GM12878 (cell line): ENCODE measurements at regions not wholly inside any gene's neighbourhood (a gene's known extent, or its start where the extent isn't known, plus 50 kb on each side); places are given as distances from the start of the nearest gene placed in this dataset.

Source experiments
- ATAC-seq: fragments of 200-7000 bp; cut with Tn5 transposase; 3 replicates; pipeline ENCODE4 v1.9.1; 2020; ENCODE audit warnings: mild to moderate bottlenecking, moderate library complexity
- BruUV-seq: library from RNA; stranded (reverse); fragments of 400-500 nt; replicated peaks from 2 replicates; lab custom pipeline; 2021; lab: Mats Ljungman, UMichigan
- CTCF ChIA-PET: fragments of 300-600 bp; sonication (Branson Sonifier 250); formaldehyde crosslinking; extraction: SDS; loops from one replicate; lab custom pipeline; 2021; ENCODE audit warnings: inconsistent platforms; lab: Yijun Ruan, JAX
- POLR2A ChIA-PET: fragments of 350-600 bp; formaldehyde crosslinking; extraction: SDS; loops from one replicate; lab custom pipeline; 2021; ENCODE audit warnings: inconsistent platforms; lab: Charles Lee
- RAD21 ChIA-PET: fragments of 300-600 bp; sonication (Branson Sonifier 250); formaldehyde crosslinking; loops from one replicate; lab custom pipeline; 2023; ENCODE audit warnings: antibody characterized with exemption; ENCODE audit not compliant: unreplicated experiment; lab: Charles Lee
- SMC1A ChIA-PET: fragments of 300-600 bp; sonication (Branson Sonifier 250); formaldehyde crosslinking; loops from one replicate; lab custom pipeline; 2023; ENCODE audit not compliant: unreplicated experiment, uncharacterized antibody; lab: Charles Lee
- DNase-seq: peaks from one replicate; pipeline ENCODE4 v3.0.0-alpha.2; 2011; ENCODE audit warnings: low read depth, low spot score
- FAIRE-seq: peaks from 3 replicates; lab custom pipeline; 2011; peaks lifted over from hg19 to GRCh38; lab: Jason Lieb, UNC
- H2AFZ ChIP-seq: 2 replicates; pipeline ENCODE4 v1.6.0; 2011; ENCODE audit warnings: low read depth, low read length, control low read depth; ENCODE audit not compliant: control insufficient read depth
- H3K27ac ChIP-seq: 2 replicates; pipeline ENCODE4 v1.5.1; 2011; ENCODE audit warnings: control low read depth; ENCODE audit not compliant: control insufficient read depth, insufficient read depth
- H3K27me3 ChIP-seq, 2 experiments: replicated peaks in 1 of 2; 2 replicates each; pipeline versions ENCODE4 v1.6.0 to v1.6.1; 2011; ENCODE audit warnings: low read length in 1 of 2; ENCODE audit not compliant: control insufficient read depth in 2 of 2, insufficient read depth in 2 of 2
- H3K36me3 ChIP-seq, 2 experiments: 2 replicates each; pipeline ENCODE4 v1.5.1; 2011; ENCODE audit warnings: low read length in 1 of 2; ENCODE audit not compliant: control insufficient read depth in 2 of 2, insufficient read depth in 2 of 2
- H3K4me1 ChIP-seq: 2 replicates; pipeline ENCODE4 v1.6.1; 2011; ENCODE audit warnings: mild to moderate bottlenecking, low read length, moderate library complexity, mixed read lengths; ENCODE audit not compliant: control insufficient read depth, insufficient read depth
- H3K4me2 ChIP-seq: 2 replicates; pipeline ENCODE4 v1.6.0; 2011; ENCODE audit warnings: control low read depth; ENCODE audit not compliant: control insufficient read depth, insufficient read depth
- H3K4me3 ChIP-seq: fragments of 200-600 bp; sonication (generic); 2 replicates; pipeline ENCODE4 v1.5.1; 2016
- H3K79me2 ChIP-seq: 2 replicates; pipeline ENCODE4 v1.6.0; 2011; ENCODE audit warnings: low read length; ENCODE audit not compliant: control insufficient read depth, insufficient read depth
- H3K9ac ChIP-seq: 2 replicates; pipeline ENCODE4 v1.8.0; 2011; ENCODE audit warnings: low read length, control low read depth, mixed read lengths; ENCODE audit not compliant: control insufficient read depth, insufficient read depth
- H3K9me3 ChIP-seq: replicated peaks from 3 replicates; pipeline ENCODE4 v1.5.1; 2011; ENCODE audit warnings: mild to moderate bottlenecking, low read length; ENCODE audit not compliant: control insufficient read depth, insufficient read depth
- H4K20me1 ChIP-seq: 2 replicates; pipeline ENCODE4 v1.6.0; 2011; ENCODE audit not compliant: control insufficient read depth, insufficient read depth
- BRCA1 ChIP-seq: IDR thresholded peaks from 2 replicates; pipeline ENCODE4 v1.6.1; 2011; ENCODE audit warnings: low read depth, low read length, improper control_type of control experiment
- CREM ChIP-seq: IDR thresholded peaks from 2 replicates; pipeline ENCODE4 v1.6.1; 2014; ENCODE audit warnings: antibody characterized with exemption, low read depth
- IKZF1 ChIP-seq: fragments of 450-650 bp; conservative IDR thresholded peaks from 2 replicates; pipeline ENCODE4 v1.6.1; 2017; ENCODE audit warnings: antibody characterized with exemption, mild to moderate bottlenecking
- LARP7 ChIP-seq: fragments of 450-650 bp; IDR thresholded peaks from 2 replicates; pipeline ENCODE4 v1.6.1; 2017; ENCODE audit warnings: mild to moderate bottlenecking
- NFXL1 ChIP-seq: fragments of 450-650 bp; IDR thresholded peaks from 2 replicates; pipeline ENCODE4 v1.6.1; 2017; ENCODE audit warnings: antibody characterized with exemption, mild to moderate bottlenecking, borderline replicate concordance
- POLR2A ChIP-seq: IDR thresholded peaks from 2 replicates; pipeline ENCODE4 v1.6.1; 2011; ENCODE audit warnings: low read depth, mild to moderate bottlenecking, low read length
- SRF ChIP-seq, 2 experiments: IDR thresholded peaks; 2 replicates each; pipeline ENCODE4 v1.6.1; 2011; ENCODE audit warnings: low read depth in 2 of 2, low read length in 2 of 2, mild to moderate bottlenecking in 1 of 2, moderate library complexity in 1 of 2
- ZBED1 ChIP-seq: IDR thresholded peaks from 2 replicates; pipeline ENCODE4 v1.6.1; 2016; ENCODE audit warnings: borderline replicate concordance
- ZNF384 ChIP-seq: IDR thresholded peaks from 2 replicates; pipeline ENCODE4 v1.6.1; 2012; ENCODE audit warnings: low read depth, mild to moderate bottlenecking, low read length, improper control_type of control experiment, borderline replicate concordance
- ZZZ3 ChIP-seq: IDR thresholded peaks from 2 replicates; pipeline ENCODE4 v1.6.1; 2011; ENCODE audit warnings: low read depth; ENCODE audit not compliant: control insufficient read depth, insufficient read length
- WGBS: methylation state at CpG from one replicate; pipeline ENCODE4 v1.1.6; 2016; ENCODE audit warnings: low lambda C conversion rate; ENCODE audit not compliant: insufficient replicate concordance, insufficient coverage; ENCODE audit errors: missing lambda C conversion rate; 5-methylcytosine and 5-hydroxymethylcytosine counted together
- in situ Hi-C: fragments of 300-500 bp; cut with MboI; formaldehyde crosslinking; loops from 9 replicates; pipeline ENCODE4 v1.14.3; 2018; ENCODE audit warnings: mixed read lengths
- intact Hi-C: fragments of 100-400 bp; cut with micrococcal nuclease; formaldehyde crosslinking; loops from one replicate; pipeline ENCODE4 v1.14.2; 2022; ENCODE audit not compliant: unreplicated experiment
- TF ChIP-seq, protein P1 (sequence below): fragments of 450-650 bp; IDR thresholded peaks from 2 replicates; pipeline ENCODE4 v1.6.1; 2016; ENCODE audit warnings: mild to moderate bottlenecking
- TF ChIP-seq, protein P2 (sequence below): fragments of 450-650 bp; IDR thresholded peaks from 2 replicates; pipeline ENCODE4 v1.6.1; 2016; ENCODE audit warnings: mild to moderate bottlenecking, moderate library complexity, borderline replicate concordance

GRCh38 chr22:49243335-49243734, 584.3 kb downstream of the BRD1 start:
- Histone ChIP-seq H3K27me3 (no peaks in the 10 kb centered on the region), H3K9ac (no peak overlapping the region), H3K4me1 (no peaks in the 10 kb centered on the region), H3K27ac (no peak overlapping the region), H3K4me2 (no peak overlapping the region), H3K79me2 (no peaks in the 10 kb centered on the region), H2AFZ (no peak overlapping the region), H3K9me3 (no peaks in the 10 kb centered on the region; the same call in 2 of the 3 replicates), H4K20me1 (no peaks in the 10 kb centered on the region), H3K4me3 (no peak overlapping the region), H3K36me3 (no peaks in the 10 kb centered on the region)
- ChIA-PET CTCF (interaction anchor here (0.7 kb wide), 1 partner anchor 53 kb away, joined by 3 read pairs; no protein-coding TSS in a partner anchor), POLR2A (no interaction called here), SMC1A (no interaction called here), RAD21 (no interaction called here)
- DNase-seq (no peak), ATAC-seq (no peak), FAIRE-seq (no peak)
- intact Hi-C loops (no loop called here), in situ Hi-C loops (no loop called here)
- BruUV-seq = no TSS peak
- TF ChIP-seq, protein P1, sequence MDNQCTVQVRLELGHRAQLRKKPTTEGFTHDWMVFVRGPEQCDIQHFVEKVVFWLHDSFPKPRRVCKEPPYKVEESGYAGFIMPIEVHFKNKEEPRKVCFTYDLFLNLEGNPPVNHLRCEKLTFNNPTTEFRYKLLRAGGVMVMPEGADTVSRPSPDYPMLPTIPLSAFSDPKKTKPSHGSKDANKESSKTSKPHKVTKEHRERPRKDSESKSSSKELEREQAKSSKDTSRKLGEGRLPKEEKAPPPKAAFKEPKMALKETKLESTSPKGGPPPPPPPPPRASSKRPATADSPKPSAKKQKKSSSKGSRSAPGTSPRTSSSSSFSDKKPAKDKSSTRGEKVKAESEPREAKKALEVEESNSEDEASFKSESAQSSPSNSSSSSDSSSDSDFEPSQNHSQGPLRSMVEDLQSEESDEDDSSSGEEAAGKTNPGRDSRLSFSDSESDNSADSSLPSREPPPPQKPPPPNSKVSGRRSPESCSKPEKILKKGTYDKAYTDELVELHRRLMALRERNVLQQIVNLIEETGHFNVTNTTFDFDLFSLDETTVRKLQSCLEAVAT = no peak
- TF ChIP-seq SRF (IDR thresholded peaks at IDR 0.05; ENCODE audit: low read depth in 2 of 2, low read length in 2 of 2) (no peak), ZZZ3 (no peak), CREM (no peak), ZBED1 (no peak), POLR2A (no peak)
- 8% methylated on average over 5 of the region's 5 CpGs for WGBS

DNA sequence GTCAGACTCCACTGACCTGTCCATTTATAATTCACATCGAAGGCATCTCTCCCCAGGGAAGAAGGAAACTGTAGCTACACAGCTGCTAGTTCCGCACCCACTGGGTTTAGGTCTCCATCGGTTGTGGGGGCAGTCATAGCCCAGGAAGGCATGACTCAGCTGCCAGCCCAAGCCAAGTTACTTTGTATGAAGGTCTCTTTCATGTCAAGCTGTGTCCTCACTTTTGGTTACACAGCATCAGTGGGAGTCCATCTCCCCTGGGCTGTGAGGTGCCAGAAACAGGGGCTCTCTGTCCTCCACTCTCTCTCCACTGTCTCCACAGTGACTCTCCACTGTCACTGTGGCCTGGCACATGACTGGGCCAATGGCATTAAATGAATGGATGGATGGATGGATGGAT, 585.2 kb downstream of the BRD1 start:
- no peak for FAIRE-seq
- no peak for ATAC-seq
- no peaks in the 10 kb centered on the region for H4K20me1 ChIP-seq
- H3K4me1 ChIP-seq = no peaks in the 10 kb centered on the region
- H2AFZ ChIP-seq = no peak overlapping the region
- H3K4me3 ChIP-seq = no peak overlapping the region
- POLR2A ChIA-PET = no interaction called here
- no peak for DNase-seq
- no peak overlapping the region for H3K27ac ChIP-seq
- CTCF ChIA-PET = no interaction called here
- RAD21 ChIA-PET = no interaction called here
- H3K4me2 ChIP-seq = no peak overlapping the region
- no peaks in the 10 kb centered on the region; the same call in 2 of the 3 replicates for H3K9me3 ChIP-seq
- H3K9ac ChIP-seq = no peak overlapping the region
- no peaks in the 10 kb centered on the region for H3K27me3 ChIP-seq
- SMC1A ChIA-PET = no interaction called here
- no peaks in the 10 kb centered on the region for H3K36me3 ChIP-seq
- H3K79me2 ChIP-seq = no peaks in the 10 kb centered on the region
- intact Hi-C loops = no loop called here
- BruUV-seq = no TSS peak
- 35% methylated on average over 3 of the region's 3 CpGs for WGBS
- in situ Hi-C loops = no loop called here
- TF ChIP-seq, protein P2, sequence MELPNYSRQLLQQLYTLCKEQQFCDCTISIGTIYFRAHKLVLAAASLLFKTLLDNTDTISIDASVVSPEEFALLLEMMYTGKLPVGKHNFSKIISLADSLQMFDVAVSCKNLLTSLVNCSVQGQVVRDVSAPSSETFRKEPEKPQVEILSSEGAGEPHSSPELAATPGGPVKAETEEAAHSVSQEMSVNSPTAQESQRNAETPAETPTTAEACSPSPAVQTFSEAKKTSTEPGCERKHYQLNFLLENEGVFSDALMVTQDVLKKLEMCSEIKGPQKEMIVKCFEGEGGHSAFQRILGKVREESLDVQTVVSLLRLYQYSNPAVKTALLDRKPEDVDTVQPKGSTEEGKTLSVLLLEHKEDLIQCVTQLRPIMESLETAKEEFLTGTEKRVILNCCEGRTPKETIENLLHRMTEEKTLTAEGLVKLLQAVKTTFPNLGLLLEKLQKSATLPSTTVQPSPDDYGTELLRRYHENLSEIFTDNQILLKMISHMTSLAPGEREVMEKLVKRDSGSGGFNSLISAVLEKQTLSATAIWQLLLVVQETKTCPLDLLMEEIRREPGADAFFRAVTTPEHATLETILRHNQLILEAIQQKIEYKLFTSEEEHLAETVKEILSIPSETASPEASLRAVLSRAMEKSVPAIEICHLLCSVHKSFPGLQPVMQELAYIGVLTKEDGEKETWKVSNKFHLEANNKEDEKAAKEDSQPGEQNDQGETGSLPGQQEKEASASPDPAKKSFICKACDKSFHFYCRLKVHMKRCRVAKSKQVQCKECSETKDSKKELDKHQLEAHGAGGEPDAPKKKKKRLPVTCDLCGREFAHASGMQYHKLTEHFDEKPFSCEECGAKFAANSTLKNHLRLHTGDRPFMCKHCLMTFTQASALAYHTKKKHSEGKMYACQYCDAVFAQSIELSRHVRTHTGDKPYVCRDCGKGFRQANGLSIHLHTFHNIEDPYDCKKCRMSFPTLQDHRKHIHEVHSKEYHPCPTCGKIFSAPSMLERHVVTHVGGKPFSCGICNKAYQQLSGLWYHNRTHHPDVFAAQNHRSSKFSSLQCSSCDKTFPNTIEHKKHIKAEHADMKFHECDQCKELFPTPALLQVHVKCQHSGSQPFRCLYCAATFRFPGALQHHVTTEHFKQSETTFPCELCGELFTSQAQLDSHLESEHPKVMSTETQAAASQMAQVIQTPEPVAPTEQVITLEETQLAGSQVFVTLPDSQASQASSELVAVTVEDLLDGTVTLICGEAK = no peak
- TF ChIP-seq NFXL1 = no peak
- TF ChIP-seq BRCA1 = no peak
- TF ChIP-seq LARP7 = no peak
- TF ChIP-seq IKZF1 = no peak
- no peak for TF ChIP-seq ZNF384
